H1 (cell line): ENCODE measurements at regions not wholly inside any gene's neighbourhood (a gene's known extent, or its start where the extent isn't known, plus 50 kb on each side); places are given as distances from the start of the nearest gene placed in this dataset.

Source experiments
- HDAC6 ChIP-seq: IDR thresholded peaks from one replicate; pipeline ENCODE4 v1.7.1; 2012; ENCODE audit warnings: low read depth, mild to moderate bottlenecking, inconsistent platforms, low read length, moderate library complexity
- NRF1 ChIP-seq: IDR thresholded peaks from 2 replicates; pipeline ENCODE4 v1.6.1; 2011; ENCODE audit warnings: mild to moderate bottlenecking, low read depth, low read length, improper control_type of control experiment
- RAD21 ChIP-seq, 2 experiments: IDR thresholded peaks in 1 of 2; conservative IDR thresholded peaks in 1 of 2; 2 replicates each; pipeline ENCODE4 v1.6.1; 2011; ENCODE audit warnings: low read depth in 2 of 2, low read length in 2 of 2, improper control_type of control experiment in 1 of 2, inconsistent platforms in 1 of 2, mild to moderate bottlenecking in 1 of 2, moderate library complexity in 1 of 2
- SAP30 ChIP-seq: fragments of 300-600 bp; sonication (generic); IDR thresholded peaks from 2 replicates; pipeline ENCODE4 v1.7.1; 2012; ENCODE audit warnings: low read length, moderate library complexity, mild to moderate bottlenecking, inconsistent platforms; ENCODE audit not compliant: insufficient read depth, insufficient replicate concordance
- TF ChIP-seq, protein P1 (sequence below): IDR thresholded peaks from 2 replicates; pipeline ENCODE4 v1.6.1; 2012; ENCODE audit warnings: low read length, inconsistent platforms

DNA sequence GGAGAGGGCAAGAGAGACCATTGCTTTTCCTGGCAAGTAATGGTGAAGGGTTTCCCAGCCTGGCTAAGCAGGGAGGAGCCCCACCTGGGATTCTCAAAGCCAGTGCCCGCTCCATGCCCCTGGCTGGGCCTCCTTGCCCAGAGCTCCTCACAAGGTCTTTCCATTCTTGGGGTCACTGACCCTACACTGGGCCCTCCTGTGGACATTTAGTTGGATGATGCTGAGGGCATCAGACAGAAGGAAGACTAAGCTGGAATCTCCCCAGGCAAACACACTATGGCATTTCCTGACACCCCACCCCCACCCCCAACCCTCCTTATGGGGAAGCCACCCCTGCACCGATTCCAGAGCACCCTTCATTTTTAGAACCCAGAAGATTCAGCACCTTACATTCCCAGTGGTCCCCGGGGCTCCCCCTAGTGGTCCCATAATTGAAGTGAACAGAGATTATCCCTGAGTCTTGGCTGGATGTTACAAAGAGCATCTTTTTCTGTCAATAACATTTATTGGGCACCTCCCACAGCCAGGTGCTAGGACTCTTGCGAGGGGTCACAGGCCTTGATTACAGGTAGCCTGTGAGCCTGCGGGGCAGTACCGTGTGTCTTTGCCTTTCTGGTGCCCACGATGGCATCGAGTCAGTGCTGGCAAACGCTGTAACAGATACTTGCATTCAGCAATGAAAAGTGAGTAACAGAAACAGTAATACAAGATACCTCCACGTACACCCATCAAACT lies 548.5 kb downstream of the BUD13 start (continued):
- no peak for TF ChIP-seq SAP30
- no peak for TF ChIP-seq NRF1
- TF ChIP-seq RAD21 (IDR thresholded peaks at IDR 0.05 in 1 of 2, conservative IDR thresholded peaks at IDR 0.05 in 1 of 2; ENCODE audit: low read depth in 2 of 2, low read length in 2 of 2) = peak; percentile 52 to 68
- TF ChIP-seq, protein P1, sequence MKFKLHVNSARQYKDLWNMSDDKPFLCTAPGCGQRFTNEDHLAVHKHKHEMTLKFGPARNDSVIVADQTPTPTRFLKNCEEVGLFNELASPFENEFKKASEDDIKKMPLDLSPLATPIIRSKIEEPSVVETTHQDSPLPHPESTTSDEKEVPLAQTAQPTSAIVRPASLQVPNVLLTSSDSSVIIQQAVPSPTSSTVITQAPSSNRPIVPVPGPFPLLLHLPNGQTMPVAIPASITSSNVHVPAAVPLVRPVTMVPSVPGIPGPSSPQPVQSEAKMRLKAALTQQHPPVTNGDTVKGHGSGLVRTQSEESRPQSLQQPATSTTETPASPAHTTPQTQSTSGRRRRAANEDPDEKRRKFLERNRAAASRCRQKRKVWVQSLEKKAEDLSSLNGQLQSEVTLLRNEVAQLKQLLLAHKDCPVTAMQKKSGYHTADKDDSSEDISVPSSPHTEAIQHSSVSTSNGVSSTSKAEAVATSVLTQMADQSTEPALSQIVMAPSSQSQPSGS = no peak
- TF ChIP-seq HDAC6 = no peak
